BLaER1 treated with 17β-estradiol and CSF1 and Interleukin-3, amounts not matched to agents 10 nM and 100 nM (cell line): ENCODE measurements at regions not wholly inside any gene's neighbourhood (a gene's known extent, or its start where the extent isn't known, plus 50 kb on each side); places are given as distances from the start of the nearest gene placed in this dataset.
"Not testable (repeated sequence)": the region's sequence is repeated elsewhere in the genome, so short reads cannot be mapped to it uniquely, and the experiment has no call there.

Experiments used
- H3K27ac ChIP-seq, 11 experiments: shearing (Covaris generic); formaldehyde crosslinking; 2 replicates each; pipeline ENCODE4 v1.8.1; 2022
- H3K27me3 ChIP-seq, 11 experiments: shearing (Covaris generic); formaldehyde crosslinking; 2 replicates each; pipeline ENCODE4 v1.8.1; 2022
- H3K36me3 ChIP-seq, 11 experiments: shearing (Covaris generic); formaldehyde crosslinking; 2 replicates each; pipeline ENCODE4 v1.8.1; 2022
- H3K4me1 ChIP-seq, 10 experiments: shearing (Covaris generic); formaldehyde crosslinking; 2 replicates each; pipeline ENCODE4 v1.8.1; 2022
- H3K4me2 ChIP-seq, 11 experiments: shearing (Covaris generic); formaldehyde crosslinking; 2 replicates each; pipeline ENCODE4 v1.8.1; 2022
- H3K4me3 ChIP-seq, 10 experiments: shearing (Covaris generic); formaldehyde crosslinking; 2 replicates each; pipeline ENCODE4 v1.8.1; 2022
- H3K9ac ChIP-seq, 11 experiments: shearing (Covaris generic); formaldehyde crosslinking; 2 replicates each; pipeline ENCODE4 v1.8.1; 2022
- H3K9me3 ChIP-seq, 11 experiments: shearing (Covaris generic); formaldehyde crosslinking; replicated peaks in 1 of 11; 2 replicates each; pipeline ENCODE4 v1.8.1; 2022
- H4K20me1 ChIP-seq, 11 experiments: shearing (Covaris generic); formaldehyde crosslinking; 2 replicates each; pipeline ENCODE4 v1.8.1; 2022
- Cebpa-rat ChIP-seq, 11 experiments: shearing (Covaris generic); IDR thresholded peaks; 2 replicates each; pipeline ENCODE4 v1.8.1; 2022

DNA sequence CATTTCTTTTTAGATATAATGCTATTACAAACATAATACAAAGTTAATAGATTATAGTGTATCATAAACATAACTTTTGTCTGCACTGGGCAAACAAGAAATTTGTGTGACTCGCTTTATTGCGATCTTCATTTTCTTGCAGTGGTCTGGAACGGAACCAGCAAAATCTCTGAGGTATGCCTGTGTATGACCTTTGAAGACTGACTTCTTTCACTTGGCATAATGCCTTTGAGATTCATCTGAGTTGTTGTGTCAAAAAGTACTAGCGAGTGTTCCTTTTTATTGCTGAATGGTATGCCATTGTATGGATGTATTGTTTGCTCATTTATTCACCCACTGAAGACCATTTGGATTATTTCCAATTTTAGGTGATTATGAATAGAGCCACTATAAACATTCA is 69.2 kb downstream of the TANC2 start:
- H3K9me3 ChIP-seq = peaks cover 0 to 18% (median 13%) of the 10 kb centered on the region in 11 experiments; a peak in 16 of 22 replicates
- H3K4me1 ChIP-seq = peaks cover 0 to 11% (median 5%) of the 10 kb centered on the region in 10 experiments; a peak in 11 of 20 replicates
- no peaks in the 10 kb centered on the region; a peak in 1 of 22 replicates for H4K20me1 ChIP-seq
- peak overlapping the region in 6 of 11 experiments; percentile 5 to 40 (median 20); a peak in 7 of 22 replicates for H3K4me2 ChIP-seq
- no peaks in the 10 kb centered on the region for H3K27me3 ChIP-seq
- TF ChIP-seq Cebpa-rat (IDR thresholded peaks at IDR 0.05) = no peak
- no peak overlapping the region for H3K9ac ChIP-seq
- H3K4me3 ChIP-seq = no peak overlapping the region
- H3K36me3 ChIP-seq = peaks cover 0 to 5% (median 0%) of the 10 kb centered on the region in 11 experiments; a peak in 1 of 22 replicates
- no peak overlapping the region for H3K27ac ChIP-seq

DNA sequence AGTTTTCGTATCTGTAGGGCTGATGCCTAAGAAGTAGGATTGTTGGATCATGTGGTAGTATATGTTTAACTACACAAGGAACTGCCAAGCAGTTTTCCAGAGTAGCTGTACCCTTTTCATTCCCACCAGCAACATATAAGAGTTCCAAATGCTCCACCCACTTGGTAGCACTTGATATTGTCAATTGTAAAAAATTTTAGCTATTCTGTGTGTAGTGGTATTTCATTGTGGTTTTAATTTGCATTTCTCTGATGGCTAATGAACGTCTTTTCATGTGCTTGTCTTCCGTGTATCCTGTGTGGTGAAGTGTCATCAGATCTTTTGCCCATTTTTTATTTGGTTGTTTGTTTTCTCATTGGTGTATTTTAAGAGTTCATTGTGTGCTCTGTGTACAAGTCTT is 69.7 kb downstream of the TANC2 start:
- Histone ChIP-seq H3K4me2 (peak overlapping the region in 8 of 11 experiments; percentile 2 to 40 (median 16); a peak in 10 of 22 replicates), H3K27me3 (no peaks in the 10 kb centered on the region), H3K4me3 (no peak overlapping the region), H3K36me3 (peaks cover 0 to 5% (median 0%) of the 10 kb centered on the region in 11 experiments; a peak in 1 of 22 replicates), H4K20me1 (no peaks in the 10 kb centered on the region; a peak in 1 of 22 replicates), H3K9ac (no peak overlapping the region), H3K9me3 (peaks cover 0 to 18% (median 13%) of the 10 kb centered on the region in 11 experiments; a peak in 16 of 22 replicates), H3K27ac (no peak overlapping the region), H3K4me1 (peaks cover 0 to 11% (median 5%) of the 10 kb centered on the region in 10 experiments; a peak in 11 of 20 replicates)
- no peak for TF ChIP-seq Cebpa-rat (IDR thresholded peaks at IDR 0.05)

GRCh38 chr17:63039342-63039741 is 73.3 kb downstream of the TANC2 start:
- Histone ChIP-seq H3K36me3 (no peaks in the 10 kb centered on the region; a peak in 1 of 22 replicates), H3K27me3 (no peaks in the 10 kb centered on the region), H3K4me1 (peaks cover 0 to 11% (median 5%) of the 10 kb centered on the region in 10 experiments; a peak in 11 of 20 replicates), H3K4me2 (no peak overlapping the region), H3K9ac (no peak overlapping the region), H3K4me3 (no peak overlapping the region), H3K9me3 (peaks cover 0 to 6% (median 4%) of the 10 kb centered on the region in 11 experiments; a peak in 10 of 22 replicates), H3K27ac (no peak overlapping the region), H4K20me1 (no peaks in the 10 kb centered on the region; a peak in 1 of 22 replicates)
- TF ChIP-seq Cebpa-rat (IDR thresholded peaks at IDR 0.05) = no peak

- no peaks in the 10 kb centered on the region; a peak in 1 of 22 replicates for H3K9me3 ChIP-seq
- no peaks in the 10 kb centered on the region; a peak in 1 of 22 replicates for H4K20me1 ChIP-seq
- no peaks in the 10 kb centered on the region for H3K36me3 ChIP-seq
- peaks cover 0 to 11% (median 5%) of the 10 kb centered on the region in 10 experiments; a peak in 11 of 20 replicates for H3K4me1 ChIP-seq
- H3K9ac ChIP-seq = no peak overlapping the region
- H3K27ac ChIP-seq = no peak overlapping the region
- H3K4me3 ChIP-seq = no peak overlapping the region
- no peak for TF ChIP-seq Cebpa-rat (IDR thresholded peaks at IDR 0.05)
- no peak overlapping the region for H3K4me2 ChIP-seq
- no peaks in the 10 kb centered on the region for H3K27me3 ChIP-seq
These were observed 74.0 kb downstream of the TANC2 start for GRCh38 chr17:63039899-63040602.

GRCh38 chr17:63040816-63041215 is 74.8 kb downstream of the TANC2 start:
- H3K4me2 ChIP-seq = no peak overlapping the region
- no peak overlapping the region for H3K9ac ChIP-seq
- no peaks in the 10 kb centered on the region for H3K27me3 ChIP-seq
- peaks cover 0 to 7% (median under 1%) of the 10 kb centered on the region in 10 experiments; a peak in 10 of 20 replicates for H3K4me1 ChIP-seq
- no peak overlapping the region for H3K27ac ChIP-seq
- H4K20me1 ChIP-seq = no peaks in the 10 kb centered on the region; a peak in 1 of 22 replicates
- H3K4me3 ChIP-seq = no peak overlapping the region
- no peak for TF ChIP-seq Cebpa-rat (IDR thresholded peaks at IDR 0.05)
- H3K9me3 ChIP-seq = no peaks in the 10 kb centered on the region
- no peaks in the 10 kb centered on the region for H3K36me3 ChIP-seq

- no peak for TF ChIP-seq Cebpa-rat (IDR thresholded peaks at IDR 0.05)
- Histone ChIP-seq H3K4me2 (no peak overlapping the region), H4K20me1 (no peaks in the 10 kb centered on the region; a peak in 1 of 22 replicates)
These were observed 75.2 kb downstream of the TANC2 start for GRCh38 chr17:63041251-63041650.

GRCh38 chr17:63041722-63042121 is 75.7 kb downstream of the TANC2 start:
- no peaks in the 10 kb centered on the region for H3K4me1 ChIP-seq

More at GRCh38 chr17:63041251-63041650, 75.2 kb downstream of the TANC2 start:
- H3K36me3 ChIP-seq = no peaks in the 10 kb centered on the region
- no peaks in the 10 kb centered on the region for H3K27me3 ChIP-seq
- H3K9ac ChIP-seq = no peak overlapping the region
- 0 out of 20 replicates have a peak, but pooled peaks cover 0 to 2% (median 0%) of the 10 kb centered on the region in 10 experiments for H3K4me1 ChIP-seq
- H3K9me3 ChIP-seq = no peaks in the 10 kb centered on the region
- no peak overlapping the region for H3K4me3 ChIP-seq
- H3K27ac ChIP-seq = no peak overlapping the region

DNA sequence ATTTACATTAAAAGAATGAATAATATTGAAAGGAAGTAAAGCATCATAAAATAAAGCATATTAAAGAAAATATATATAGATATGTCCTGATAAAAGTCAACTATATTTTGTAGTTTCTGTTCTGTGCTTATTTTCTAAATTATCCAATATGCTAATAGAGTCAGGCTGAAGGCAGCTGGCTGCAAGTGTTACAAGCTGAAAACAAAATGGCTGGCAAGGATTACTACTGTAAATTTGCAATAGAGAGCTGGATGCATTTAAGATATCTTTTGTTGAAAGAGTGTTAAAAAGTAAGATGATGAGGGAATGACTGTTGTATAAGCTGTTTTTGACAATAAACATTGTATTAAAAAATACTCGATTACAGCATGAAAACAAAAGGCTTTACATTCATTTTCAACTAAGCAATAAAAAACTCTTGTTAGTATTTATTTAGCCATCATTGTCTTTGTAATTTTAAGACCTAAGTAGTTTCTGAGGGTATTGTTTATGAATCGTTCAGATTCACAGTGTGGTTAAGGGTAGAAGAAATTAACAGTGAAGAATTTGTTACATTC is 76.3 kb downstream of the TANC2 start:
- Histone ChIP-seq H3K9ac (no peak overlapping the region), H4K20me1 (no peaks in the 10 kb centered on the region; a peak in 1 of 22 replicates), H3K4me1 (no peaks in the 10 kb centered on the region), H3K4me3 (no peak overlapping the region), H3K27ac (no peak overlapping the region), H3K9me3 (no peaks in the 10 kb centered on the region), H3K4me2 (no peak overlapping the region), H3K27me3 (no peaks in the 10 kb centered on the region), H3K36me3 (no peaks in the 10 kb centered on the region)
- TF ChIP-seq Cebpa-rat (IDR thresholded peaks at IDR 0.05) = no peak

More at GRCh38 chr17:63041722-63042121, 75.7 kb downstream of the TANC2 start:
- TF ChIP-seq Cebpa-rat (IDR thresholded peaks at IDR 0.05) = no peak
- Histone ChIP-seq H3K4me2 (no peak overlapping the region), H3K27me3 (no peaks in the 10 kb centered on the region), H3K9me3 (no peaks in the 10 kb centered on the region), H3K4me3 (no peak overlapping the region), H3K9ac (no peak overlapping the region), H4K20me1 (no peaks in the 10 kb centered on the region; a peak in 1 of 22 replicates), H3K36me3 (no peaks in the 10 kb centered on the region), H3K27ac (no peak overlapping the region)

DNA sequence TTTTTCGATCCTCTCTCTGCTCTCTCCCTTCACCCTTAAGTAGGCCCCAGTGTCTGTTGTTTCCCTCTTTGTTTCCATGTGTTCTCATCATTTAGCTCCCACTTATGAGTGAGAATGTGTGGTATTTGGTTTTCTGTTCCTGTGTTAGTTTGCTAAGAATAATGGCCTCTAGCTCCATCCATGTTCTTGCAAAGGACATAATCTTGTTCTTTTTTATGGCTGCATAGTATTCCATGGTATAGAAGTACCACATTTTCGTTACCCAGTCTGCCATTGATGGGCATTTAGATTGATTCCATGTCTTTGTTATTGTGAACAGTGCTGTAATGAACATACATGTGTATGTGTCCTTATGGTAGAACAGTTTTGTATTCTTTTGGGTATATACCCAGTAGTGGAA is 91.5 kb downstream of the TANC2 start:
- H3K4me2 ChIP-seq, H3K9ac ChIP-seq, H3K36me3 ChIP-seq, H4K20me1 ChIP-seq, H3K27ac ChIP-seq, H3K27me3 ChIP-seq, H3K4me3 ChIP-seq, H3K4me1 ChIP-seq: not testable (repeated sequence)
- H3K9me3 ChIP-seq = peaks cover 5 to 13% (median 7%) of the 10 kb centered on the region in 11 experiments; a peak in 16 of 22 replicates
